Urinary bladder (tissue), 3 donors: ENCODE measurements at regions not wholly inside any gene's neighbourhood (a gene's known extent, or its start where the extent isn't known, plus 50 kb on each side); places are given as distances from the start of the nearest gene placed in this dataset.

ENCODE experiments used
- DNase-seq: peaks from one replicate; pipeline ENCODE4 v3.0.0-alpha.2; 2015; ENCODE audit errors: extremely low spot score
- H3K27ac ChIP-seq: one replicate; pipeline ENCODE4 v1.5.1; 2013; ENCODE audit warnings: low read depth, mild to moderate bottlenecking, moderate library complexity
- H3K36me3 ChIP-seq: one replicate; pipeline ENCODE4 v1.6.1; 2013; ENCODE audit warnings: mild to moderate bottlenecking, moderate library complexity; ENCODE audit not compliant: insufficient read depth
- H3K4me1 ChIP-seq: one replicate; pipeline ENCODE4 v1.6.1; 2013; ENCODE audit warnings: mild to moderate bottlenecking, moderate library complexity; ENCODE audit not compliant: insufficient read depth
- H3K4me3 ChIP-seq: one replicate; pipeline ENCODE4 v1.5.1; 2013; ENCODE audit warnings: low read depth, low read length
- WGBS: extraction: QIAGEN DNeasy Blood & Tissue Kit; methylation state at CpG from one replicate; pipeline ENCODE4 v1.1.7; 2013; 5-methylcytosine and 5-hydroxymethylcytosine counted together
- donor health status: healthy with polysubstance abuse.
- donor health status: healthy.

GRCh38 chr7:84490661-84491060 is 296.1 kb upstream of the SEMA3A start:
- Histone ChIP-seq H3K36me3 (no peaks in the 10 kb centered on the region), H3K27ac (no peak overlapping the region), H3K4me1 (no peaks in the 10 kb centered on the region), H3K4me3 (no peak overlapping the region)
- WGBS = 93% methylated on average over 6 of the region's 6 CpGs
- no peak for DNase-seq

DNA sequence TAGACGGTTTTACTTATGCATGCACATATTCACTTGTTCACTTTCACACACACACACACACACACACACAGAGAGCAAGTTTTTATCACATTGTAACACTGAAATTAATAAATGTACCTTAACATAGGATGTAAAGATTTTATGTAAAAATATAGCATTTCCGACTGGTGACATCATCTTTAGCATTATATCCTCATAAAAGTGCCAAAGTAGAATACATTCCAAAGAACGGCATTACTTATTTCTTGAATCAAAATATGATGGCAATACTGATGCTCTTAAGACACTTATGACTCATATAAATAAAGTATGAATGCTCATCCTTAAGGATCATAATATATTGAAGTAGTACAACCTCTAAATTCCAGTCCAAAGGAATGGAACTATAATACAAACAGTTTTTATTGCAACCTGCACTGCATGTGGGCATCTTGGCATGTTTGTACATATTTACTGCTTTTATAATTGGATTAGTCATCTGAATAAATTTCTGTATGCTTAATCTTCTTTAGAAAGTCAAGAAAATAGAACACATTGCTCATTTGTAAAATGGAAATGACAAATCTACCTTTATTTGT is 290.0 kb upstream of the SEMA3A start:
- Histone ChIP-seq H3K4me1 (no peaks in the 10 kb centered on the region), H3K4me3 (no peak overlapping the region), H3K36me3 (no peaks in the 10 kb centered on the region), H3K27ac (no peak overlapping the region)
- 85% methylated on average over 3 of the region's 3 CpGs for WGBS
- no peak for DNase-seq

- WGBS = 94% methylated on average over 1 of the region's 1 CpG
- no peaks in the 10 kb centered on the region for H3K36me3 ChIP-seq
- no peak overlapping the region for H3K4me3 ChIP-seq
- no peak for DNase-seq
- no peak overlapping the region for H3K27ac ChIP-seq
- H3K4me1 ChIP-seq = no peaks in the 10 kb centered on the region
These were observed 287.9 kb upstream of the SEMA3A start for GRCh38 chr7:84482476-84482875.

- H3K4me3 ChIP-seq = no peak overlapping the region
- H3K4me1 ChIP-seq = no peaks in the 10 kb centered on the region
- DNase-seq = no peak
- WGBS = 93% methylated on average over 1 of the region's 1 CpG
- H3K36me3 ChIP-seq = no peaks in the 10 kb centered on the region
- no peak overlapping the region for H3K27ac ChIP-seq
These were observed 284.5 kb upstream of the SEMA3A start for GRCh38 chr7:84479059-84479458.

- no peaks in the 10 kb centered on the region for H3K36me3 ChIP-seq
- no peaks in the 10 kb centered on the region for H3K4me1 ChIP-seq
- 85% methylated on average over 4 of the region's 4 CpGs for WGBS
- no peak overlapping the region for H3K4me3 ChIP-seq
- no peak for DNase-seq
- H3K27ac ChIP-seq = no peak overlapping the region
These were observed 283.3 kb upstream of the SEMA3A start for GRCh38 chr7:84477786-84478478.

GRCh38 chr7:84474436-84474835 is 279.8 kb upstream of the SEMA3A start:
- WGBS = 55% methylated on average over 1 of the region's 1 CpG
- Histone ChIP-seq H3K4me1 (no peaks in the 10 kb centered on the region), H3K27ac (no peak overlapping the region), H3K4me3 (no peak overlapping the region), H3K36me3 (no peaks in the 10 kb centered on the region)
- DNase-seq = no peak

- Histone ChIP-seq H3K36me3 (no peaks in the 10 kb centered on the region), H3K4me1 (no peaks in the 10 kb centered on the region), H3K27ac (no peak overlapping the region), H3K4me3 (no peak overlapping the region)
- no peak for DNase-seq
- WGBS = 92% methylated on average over 1 of the region's 1 CpG
These were observed 277.0 kb upstream of the SEMA3A start for GRCh38 chr7:84471576-84471975.

DNA sequence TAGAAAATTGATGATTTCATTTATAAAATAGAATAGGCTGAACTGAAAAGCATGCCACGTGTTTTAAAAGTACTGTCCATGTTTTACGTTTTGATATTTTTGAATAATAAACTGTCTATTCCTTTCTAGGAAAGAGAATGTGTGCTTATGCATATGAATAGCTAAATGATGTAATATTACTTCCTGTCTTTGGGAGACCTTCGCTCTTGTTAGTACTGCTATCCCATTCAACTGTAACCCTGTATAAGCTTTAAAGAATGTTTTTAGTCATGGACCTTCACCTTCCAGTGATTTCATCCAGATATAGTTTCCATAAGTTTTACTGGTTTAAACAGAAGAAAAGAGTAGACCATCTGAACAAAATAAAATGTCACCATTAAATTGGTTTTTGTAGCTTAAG is 274.4 kb upstream of the SEMA3A start:
- no peaks in the 10 kb centered on the region for H3K36me3 ChIP-seq
- 80% methylated on average over 3 of the region's 3 CpGs for WGBS
- H3K27ac ChIP-seq = no peak overlapping the region
- H3K4me1 ChIP-seq = no peaks in the 10 kb centered on the region
- no peak for DNase-seq
- no peak overlapping the region for H3K4me3 ChIP-seq

DNA sequence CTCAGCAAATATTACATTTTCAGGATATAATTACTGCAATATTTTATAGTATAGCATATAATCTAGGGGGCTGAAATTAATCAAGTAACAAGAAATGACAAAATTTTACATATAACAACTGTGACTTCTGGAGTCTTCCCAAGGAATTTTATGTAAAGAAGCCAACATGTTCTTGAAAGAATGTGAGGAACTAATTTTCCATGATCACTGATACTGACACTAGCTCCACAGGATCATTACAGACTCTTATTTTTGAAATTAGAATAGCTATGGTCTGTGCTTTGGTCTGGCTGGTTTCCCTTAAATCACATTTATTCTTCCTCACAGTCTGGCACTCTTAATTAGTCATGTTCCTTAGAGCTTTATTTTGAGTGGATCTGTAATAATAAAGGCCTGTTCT is 267.7 kb upstream of the SEMA3A start:
- Histone ChIP-seq H3K4me3 (no peak overlapping the region), H3K4me1 (no peaks in the 10 kb centered on the region), H3K27ac (no peak overlapping the region), H3K36me3 (no peaks in the 10 kb centered on the region)
- no peak for DNase-seq

GRCh38 chr7:84461093-84461492 is 266.5 kb upstream of the SEMA3A start:
- WGBS = 81% methylated on average over 2 of the region's 2 CpGs
- Histone ChIP-seq H3K4me1 (no peaks in the 10 kb centered on the region), H3K27ac (no peak overlapping the region), H3K4me3 (no peak overlapping the region), H3K36me3 (no peaks in the 10 kb centered on the region)
- DNase-seq = no peak

- Histone ChIP-seq H3K27ac (no peak overlapping the region), H3K4me1 (no peaks in the 10 kb centered on the region), H3K4me3 (no peak overlapping the region), H3K36me3 (no peaks in the 10 kb centered on the region)
- no peak for DNase-seq
- WGBS = 98% methylated on average over 1 of the region's 1 CpG
These were observed 261.2 kb upstream of the SEMA3A start for GRCh38 chr7:84455788-84456187.

DNA sequence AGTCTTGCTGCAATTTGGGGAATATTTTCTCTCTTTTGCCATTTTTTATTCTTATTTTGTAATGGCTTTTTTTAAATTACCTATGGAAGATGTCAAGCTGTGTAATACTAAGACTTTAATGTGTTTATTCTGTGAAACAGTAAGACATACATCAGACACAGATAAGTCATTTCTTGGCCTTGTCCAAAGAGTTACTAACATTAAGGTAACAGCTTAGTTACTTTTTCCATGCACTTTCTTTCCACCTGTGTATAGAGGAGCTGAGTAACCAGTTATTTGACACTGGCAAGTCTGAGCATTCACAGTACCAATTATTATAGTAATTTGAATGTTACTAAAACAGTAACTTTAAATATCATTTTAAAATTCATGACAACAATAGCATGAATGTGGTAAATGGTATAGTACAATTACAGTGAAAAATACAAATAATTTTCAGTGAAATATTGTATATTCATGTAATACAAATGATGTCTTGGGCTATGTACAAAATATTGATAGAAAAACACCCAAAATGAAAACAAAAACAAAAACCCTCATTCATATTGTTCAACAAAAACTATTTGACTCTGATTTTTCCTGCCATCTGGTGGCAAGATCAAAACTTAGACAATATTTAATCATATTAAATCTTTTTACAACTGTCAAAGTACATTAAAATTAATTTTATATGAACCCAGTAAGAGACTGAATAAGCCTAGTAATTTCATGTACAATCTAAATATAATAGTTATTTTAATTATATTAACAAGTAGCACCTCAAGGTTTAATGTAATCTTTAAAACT is 259.8 kb upstream of the SEMA3A start:
- DNase-seq = no peak
- H3K4me1 ChIP-seq = no peaks in the 10 kb centered on the region
- no peaks in the 10 kb centered on the region for H3K36me3 ChIP-seq
- H3K4me3 ChIP-seq = no peak overlapping the region
- no peak overlapping the region for H3K27ac ChIP-seq

GRCh38 chr7:84452618-84453017 is 258.0 kb upstream of the SEMA3A start:
- H3K4me1 ChIP-seq = no peaks in the 10 kb centered on the region
- no peak overlapping the region for H3K27ac ChIP-seq
- no peak for DNase-seq
- 93% methylated on average over 1 of the region's 1 CpG for WGBS
- H3K36me3 ChIP-seq = no peaks in the 10 kb centered on the region
- H3K4me3 ChIP-seq = no peak overlapping the region

- H3K36me3 ChIP-seq = no peaks in the 10 kb centered on the region
- no peak for DNase-seq
- H3K27ac ChIP-seq = no peak overlapping the region
- H3K4me3 ChIP-seq = no peak overlapping the region
- no peaks in the 10 kb centered on the region for H3K4me1 ChIP-seq
These were observed 256.2 kb upstream of the SEMA3A start for GRCh38 chr7:84450772-84451171.
